ENCODE measurements at regions not wholly inside any gene's neighbourhood (a gene's known extent, or its start where the extent isn't known, plus 50 kb on each side); places are given as distances from the start of the nearest gene placed in this dataset.

- H3K36me3 ChIP-seq (ENCODE audit: control insufficient read depth in 1 of 2, insufficient read depth in 2 of 2, low read depth in 1 of 2, low read length in 2 of 2), result no peaks in the 10 kb centered on the region
- H2AFZ ChIP-seq (ENCODE audit: low read depth, low read length), result no peak overlapping the region
- no peak overlapping the region for H2BK15ac ChIP-seq (ENCODE audit: low read depth, poor library complexity, severe bottlenecking)
- H3K79me1 ChIP-seq (replicated peaks; ENCODE audit: low read length, poor library complexity, severe bottlenecking), result no peaks in the 10 kb centered on the region
- no peak overlapping the region for H4K91ac ChIP-seq (ENCODE audit: low read length)
- no peak overlapping the region for H3K27ac ChIP-seq (ENCODE audit: low read length, poor library complexity, severe bottlenecking)
- no peak overlapping the region for H2BK120ac ChIP-seq (ENCODE audit: low read depth, low read length)
- peaks cover 25% of the 10 kb centered on the region for H3K9me3 ChIP-seq (ENCODE audit: control insufficient read depth, low read length)
- H3K23ac ChIP-seq (ENCODE audit: low read length in 2 of 2), result no peak overlapping the region
- no peaks in the 10 kb centered on the region for H3K4me1 ChIP-seq (ENCODE audit: control insufficient read depth, insufficient read depth, low read depth, low read length)
- H2BK12ac ChIP-seq (ENCODE audit: low read length in 2 of 2), result no peak overlapping the region
- no peak overlapping the region for H3K18ac ChIP-seq (ENCODE audit: low read depth in 1 of 2, low read length in 2 of 2)
- no peak overlapping the region for H4K8ac ChIP-seq (ENCODE audit: low read length)
- 92% methylated on average over 1 of the region's 3 CpGs for WGBS
- no peak overlapping the region for H3K9ac ChIP-seq (ENCODE audit: low read length)
- H3K27me3 ChIP-seq (ENCODE audit: control insufficient read depth in 1 of 2, insufficient read depth in 1 of 2, low read length in 2 of 2), result no peaks in the 10 kb centered on the region
- no peak overlapping the region for H3K4ac ChIP-seq (ENCODE audit: low read depth in 1 of 2, low read length in 2 of 2)
- H3K4me2 ChIP-seq (ENCODE audit: low read length, poor library complexity, severe bottlenecking), result no peak overlapping the region
- H3K4me3 ChIP-seq (ENCODE audit: insufficient read depth in 1 of 2, low read depth in 1 of 2, low read length in 2 of 2), result no peak overlapping the region
- H3K14ac ChIP-seq (ENCODE audit: low read length in 2 of 2), result no peak overlapping the region
- DNase-seq, result no peak
- no peak overlapping the region for H2AK5ac ChIP-seq (ENCODE audit: low read length, severe bottlenecking)
- H2BK5ac ChIP-seq (ENCODE audit: low read depth, low read length, poor library complexity, severe bottlenecking), result no peak overlapping the region
Measured at GRCh38 chr14:42569227-42569626, 962.6 kb downstream of the LRFN5 start.

GRCh38 chr14:42565556-42565955 lies 958.9 kb downstream of the LRFN5 start:
- Histone ChIP-seq H3K4me1 (ENCODE audit: control insufficient read depth, insufficient read depth, low read depth, low read length) (no peaks in the 10 kb centered on the region), H2AFZ (ENCODE audit: low read depth, low read length) (no peak overlapping the region), H4K91ac (ENCODE audit: low read length) (no peak overlapping the region), H3K9me3 (ENCODE audit: control insufficient read depth, low read length) (peaks cover 7% of the 10 kb centered on the region), H3K14ac (ENCODE audit: low read length in 2 of 2) (no peak overlapping the region), H3K18ac (ENCODE audit: low read depth in 1 of 2, low read length in 2 of 2) (no peak overlapping the region), H3K27ac (ENCODE audit: low read length, poor library complexity, severe bottlenecking) (no peak overlapping the region), H3K4ac (ENCODE audit: low read depth in 1 of 2, low read length in 2 of 2) (no peak overlapping the region), H3K4me3 (ENCODE audit: insufficient read depth in 1 of 2, low read depth in 1 of 2, low read length in 2 of 2) (no peak overlapping the region), H3K36me3 (ENCODE audit: control insufficient read depth in 1 of 2, insufficient read depth in 2 of 2, low read depth in 1 of 2, low read length in 2 of 2) (no peaks in the 10 kb centered on the region), H2BK120ac (ENCODE audit: low read depth, low read length) (no peak overlapping the region), H3K4me2 (ENCODE audit: low read length, poor library complexity, severe bottlenecking) (no peak overlapping the region), H3K27me3 (ENCODE audit: control insufficient read depth in 1 of 2, insufficient read depth in 1 of 2, low read length in 2 of 2) (no peaks in the 10 kb centered on the region), H2BK15ac (ENCODE audit: low read depth, poor library complexity, severe bottlenecking) (no peak overlapping the region), H3K9ac (ENCODE audit: low read length) (no peak overlapping the region), H3K23ac (ENCODE audit: low read length in 2 of 2) (no peak overlapping the region), H4K8ac (ENCODE audit: low read length) (no peak overlapping the region), H2BK5ac (ENCODE audit: low read depth, low read length, poor library complexity, severe bottlenecking) (no peak overlapping the region), H2BK12ac (ENCODE audit: low read length in 2 of 2) (no peak overlapping the region), H3K79me1 (replicated peaks; ENCODE audit: low read length, poor library complexity, severe bottlenecking) (no peaks in the 10 kb centered on the region), H2AK5ac (ENCODE audit: low read length, severe bottlenecking) (no peak overlapping the region)
- no peak for DNase-seq

GRCh38 chr14:42563313-42563712 lies 956.6 kb downstream of the LRFN5 start:
- Histone ChIP-seq H2AK5ac (ENCODE audit: low read length, severe bottlenecking) (no peak overlapping the region), H2BK12ac (ENCODE audit: low read length in 2 of 2) (no peak overlapping the region), H3K79me1 (replicated peaks; ENCODE audit: low read length, poor library complexity, severe bottlenecking) (no peaks in the 10 kb centered on the region), H3K9ac (ENCODE audit: low read length) (no peak overlapping the region), H4K8ac (ENCODE audit: low read length) (no peak overlapping the region), H2BK120ac (ENCODE audit: low read depth, low read length) (no peak overlapping the region), H2AFZ (ENCODE audit: low read depth, low read length) (no peak overlapping the region), H2BK15ac (ENCODE audit: low read depth, poor library complexity, severe bottlenecking) (no peak overlapping the region), H3K9me3 (ENCODE audit: control insufficient read depth, low read length) (no peaks in the 10 kb centered on the region), H3K18ac (ENCODE audit: low read depth in 1 of 2, low read length in 2 of 2) (no peak overlapping the region), H3K27ac (ENCODE audit: low read length, poor library complexity, severe bottlenecking) (no peak overlapping the region), H4K91ac (ENCODE audit: low read length) (no peak overlapping the region), H3K36me3 (ENCODE audit: control insufficient read depth in 1 of 2, insufficient read depth in 2 of 2, low read depth in 1 of 2, low read length in 2 of 2) (no peaks in the 10 kb centered on the region), H2BK5ac (ENCODE audit: low read depth, low read length, poor library complexity, severe bottlenecking) (no peak overlapping the region), H3K4ac (ENCODE audit: low read depth in 1 of 2, low read length in 2 of 2) (no peak overlapping the region), H3K14ac (ENCODE audit: low read length in 2 of 2) (no peak overlapping the region), H3K4me1 (ENCODE audit: control insufficient read depth, insufficient read depth, low read depth, low read length) (no peaks in the 10 kb centered on the region), H3K4me2 (ENCODE audit: low read length, poor library complexity, severe bottlenecking) (no peak overlapping the region), H3K27me3 (ENCODE audit: control insufficient read depth in 1 of 2, insufficient read depth in 1 of 2, low read length in 2 of 2) (no peaks in the 10 kb centered on the region), H3K23ac (ENCODE audit: low read length in 2 of 2) (no peak overlapping the region), H3K4me3 (ENCODE audit: insufficient read depth in 1 of 2, low read depth in 1 of 2, low read length in 2 of 2) (no peak overlapping the region)
- no peak for DNase-seq

- WGBS, result 57% methylated on average over 1 of the region's 2 CpGs
- H2AFZ ChIP-seq (ENCODE audit: low read depth, low read length), result no peak overlapping the region
- no peak overlapping the region for H3K4ac ChIP-seq (ENCODE audit: low read depth in 1 of 2, low read length in 2 of 2)
- no peak overlapping the region for H2BK120ac ChIP-seq (ENCODE audit: low read depth, low read length)
- H3K4me1 ChIP-seq (ENCODE audit: control insufficient read depth, insufficient read depth, low read depth, low read length), result no peaks in the 10 kb centered on the region
- H3K79me1 ChIP-seq (replicated peaks; ENCODE audit: low read length, poor library complexity, severe bottlenecking), result no peaks in the 10 kb centered on the region
- H2BK12ac ChIP-seq (ENCODE audit: low read length in 2 of 2), result no peak overlapping the region
- H3K27me3 ChIP-seq (ENCODE audit: control insufficient read depth in 1 of 2, insufficient read depth in 1 of 2, low read length in 2 of 2), result no peaks in the 10 kb centered on the region
- no peak overlapping the region for H4K8ac ChIP-seq (ENCODE audit: low read length)
- H2AK5ac ChIP-seq (ENCODE audit: low read length, severe bottlenecking), result no peak overlapping the region
- H2BK15ac ChIP-seq (ENCODE audit: low read depth, poor library complexity, severe bottlenecking), result no peak overlapping the region
- no peak overlapping the region for H3K18ac ChIP-seq (ENCODE audit: low read depth in 1 of 2, low read length in 2 of 2)
- H3K4me3 ChIP-seq (ENCODE audit: insufficient read depth in 1 of 2, low read depth in 1 of 2, low read length in 2 of 2), result no peak overlapping the region
- no peak overlapping the region for H3K9ac ChIP-seq (ENCODE audit: low read length)
- H2BK5ac ChIP-seq (ENCODE audit: low read depth, low read length, poor library complexity, severe bottlenecking), result no peak overlapping the region
- no peaks in the 10 kb centered on the region for H3K36me3 ChIP-seq (ENCODE audit: control insufficient read depth in 1 of 2, insufficient read depth in 2 of 2, low read depth in 1 of 2, low read length in 2 of 2)
- DNase-seq, result peak; percentile 6
- H3K27ac ChIP-seq (ENCODE audit: low read length, poor library complexity, severe bottlenecking), result no peak overlapping the region
- H3K23ac ChIP-seq (ENCODE audit: low read length in 2 of 2), result no peak overlapping the region
- H3K4me2 ChIP-seq (ENCODE audit: low read length, poor library complexity, severe bottlenecking), result no peak overlapping the region
- no peak overlapping the region for H4K91ac ChIP-seq (ENCODE audit: low read length)
- H3K9me3 ChIP-seq (ENCODE audit: control insufficient read depth, low read length), result no peaks in the 10 kb centered on the region
- no peak overlapping the region for H3K14ac ChIP-seq (ENCODE audit: low read length in 2 of 2)
Measured at GRCh38 chr14:42556551-42556950, 949.9 kb downstream of the LRFN5 start.

All from mesenchymal stem cell (in vitro differentiated cells and primary cell).